ENCODE measurements at regions not wholly inside any gene's neighbourhood (a gene's known extent, or its start where the extent isn't known, plus 50 kb on each side); places are given as distances from the start of the nearest gene placed in this dataset.

- Mint-ChIP-seq H3K27ac (no peak overlapping the region), H3K4me3 (no peak overlapping the region), H3K36me3 (ENCODE audit: low read depth) (no peaks in the 10 kb centered on the region), H3K27me3 (ENCODE audit: low read depth) (peaks cover 3% of the 10 kb centered on the region), H3K9me3 (no peaks in the 10 kb centered on the region), H3K4me1 (ENCODE audit: low read depth) (no peaks in the 10 kb centered on the region)
Measured at GRCh38 chr5:74051076-74051475, 425.1 kb downstream of the ARHGEF28 start.

DNA sequence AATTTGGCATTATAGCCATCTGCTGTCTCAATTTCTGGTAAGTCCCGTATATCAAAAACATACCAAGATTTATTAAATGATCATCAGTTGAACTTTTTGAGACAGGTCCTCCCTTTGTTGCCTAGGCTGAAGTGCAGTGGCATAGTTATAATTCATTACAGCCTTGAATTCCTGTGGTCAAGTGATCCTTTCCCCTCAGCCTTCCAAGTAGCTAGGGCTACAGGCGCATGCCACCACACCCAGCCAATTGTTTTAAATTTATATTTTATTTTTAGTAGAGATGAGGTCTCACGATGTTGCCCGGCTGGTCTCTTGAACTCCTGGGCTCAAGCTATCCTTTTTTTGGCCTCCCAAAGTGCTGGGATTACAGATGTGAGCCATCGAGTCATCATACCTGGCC, 418.9 kb downstream of the ARHGEF28 start:
- no peak overlapping the region for H3K27ac Mint-ChIP-seq
- no peaks in the 10 kb centered on the region for H3K9me3 Mint-ChIP-seq
- H3K36me3 Mint-ChIP-seq (ENCODE audit: low read depth), result no peaks in the 10 kb centered on the region
- no peak overlapping the region for H3K4me3 Mint-ChIP-seq
- no peaks in the 10 kb centered on the region for H3K4me1 Mint-ChIP-seq (ENCODE audit: low read depth)
- peaks cover 7% of the 10 kb centered on the region for H3K27me3 Mint-ChIP-seq (ENCODE audit: low read depth)

GRCh38 chr5:74042959-74043358, 417.0 kb downstream of the ARHGEF28 start:
- Mint-ChIP-seq H3K27ac (no peak overlapping the region), H3K9me3 (no peaks in the 10 kb centered on the region), H3K27me3 (ENCODE audit: low read depth) (peaks cover 7% of the 10 kb centered on the region)

DNA sequence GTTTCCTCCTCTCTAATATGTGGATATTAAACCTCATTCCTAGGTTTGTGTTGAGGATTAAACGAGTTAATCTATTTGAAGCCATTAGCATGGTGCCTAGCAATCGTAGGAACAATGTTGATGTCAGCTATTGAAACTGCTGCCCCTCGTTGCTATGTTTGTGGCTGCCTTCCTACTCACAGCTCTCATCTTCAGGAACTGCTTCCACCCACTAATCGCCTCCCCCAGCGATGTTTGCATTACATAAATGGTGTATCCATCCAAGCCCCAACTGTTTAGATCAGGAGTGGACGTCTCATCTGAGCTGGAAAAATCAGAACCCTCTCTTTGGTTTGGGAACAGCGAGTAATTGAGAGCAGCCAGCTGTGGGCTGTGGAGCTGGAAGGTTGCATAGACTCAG, 416.6 kb downstream of the ARHGEF28 start:
- no peaks in the 10 kb centered on the region for H3K4me1 Mint-ChIP-seq (ENCODE audit: low read depth)

More at GRCh38 chr5:74042959-74043358, 417.0 kb downstream of the ARHGEF28 start:
- Mint-ChIP-seq H3K4me3 (no peak overlapping the region), H3K4me1 (ENCODE audit: low read depth) (no peaks in the 10 kb centered on the region), H3K36me3 (ENCODE audit: low read depth) (no peaks in the 10 kb centered on the region)

DNA sequence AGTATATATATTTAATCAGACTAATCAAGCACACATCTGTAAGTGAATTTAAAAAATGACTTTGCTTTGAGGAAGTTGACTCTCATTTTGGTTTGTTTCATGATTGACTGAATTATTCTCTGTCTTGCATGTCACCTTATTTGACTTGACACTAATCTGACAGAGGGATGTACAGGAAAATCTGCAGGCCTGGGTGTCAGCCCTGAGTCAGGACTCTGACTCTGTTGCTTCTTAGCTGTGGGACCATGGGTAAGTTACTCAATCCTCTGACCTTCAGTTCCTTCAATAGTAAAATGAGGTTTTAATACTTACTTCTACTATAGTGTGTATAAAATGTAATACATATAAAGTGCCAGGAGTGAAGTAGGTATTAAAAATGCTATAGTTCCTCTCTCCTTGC, 415.9 kb downstream of the ARHGEF28 start:
- Mint-ChIP-seq H3K4me3 (no peak overlapping the region), H3K9me3 (no peaks in the 10 kb centered on the region), H3K4me1 (ENCODE audit: low read depth) (no peaks in the 10 kb centered on the region), H3K27me3 (ENCODE audit: low read depth) (peaks cover 4% of the 10 kb centered on the region), H3K27ac (no peak overlapping the region), H3K36me3 (ENCODE audit: low read depth) (no peaks in the 10 kb centered on the region)

More for the DNA sequence above, 416.6 kb downstream of the ARHGEF28 start:
- no peaks in the 10 kb centered on the region for H3K9me3 Mint-ChIP-seq
- peaks cover 4% of the 10 kb centered on the region for H3K27me3 Mint-ChIP-seq (ENCODE audit: low read depth)
- no peaks in the 10 kb centered on the region for H3K36me3 Mint-ChIP-seq (ENCODE audit: low read depth)
- H3K4me3 Mint-ChIP-seq, result no peak overlapping the region
- H3K27ac Mint-ChIP-seq, result no peak overlapping the region

GRCh38 chr5:74040811-74041491, 415.0 kb downstream of the ARHGEF28 start:
- Mint-ChIP-seq H3K4me1 (ENCODE audit: low read depth) (no peaks in the 10 kb centered on the region), H3K36me3 (ENCODE audit: low read depth) (no peaks in the 10 kb centered on the region), H3K27ac (no peak overlapping the region), H3K9me3 (no peaks in the 10 kb centered on the region), H3K4me3 (no peak overlapping the region), H3K27me3 (ENCODE audit: low read depth) (peaks cover 4% of the 10 kb centered on the region)

DNA sequence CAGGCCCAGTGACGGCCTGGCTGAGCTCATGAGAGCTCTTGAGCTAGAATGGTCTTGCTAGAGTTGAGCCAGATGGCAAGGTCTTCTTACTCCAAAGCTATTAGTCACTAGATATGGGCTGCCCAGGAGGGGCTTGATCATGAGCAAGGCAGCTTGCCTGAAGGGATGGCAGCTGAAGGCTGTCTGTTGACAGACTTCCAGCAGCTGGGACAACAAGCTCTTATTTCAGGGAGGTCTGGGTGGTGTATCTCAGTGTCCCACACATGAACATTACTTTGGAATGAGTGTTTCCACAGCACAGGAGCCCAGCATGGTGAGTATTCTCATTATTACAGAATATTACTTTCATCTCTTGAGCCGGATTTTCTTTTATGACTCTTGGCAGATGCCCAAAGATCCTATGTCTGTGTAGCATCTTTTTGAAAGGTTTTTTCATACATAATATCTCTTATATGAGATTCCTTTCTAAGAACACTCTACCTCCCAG, 414.1 kb downstream of the ARHGEF28 start:
- Mint-ChIP-seq H3K27me3 (ENCODE audit: low read depth) (peaks cover 4% of the 10 kb centered on the region), H3K4me1 (ENCODE audit: low read depth) (no peaks in the 10 kb centered on the region), H3K27ac (no peak overlapping the region), H3K36me3 (ENCODE audit: low read depth) (no peaks in the 10 kb centered on the region), H3K4me3 (no peak overlapping the region), H3K9me3 (no peaks in the 10 kb centered on the region)

GRCh38 chr5:74037321-74037720, 411.3 kb downstream of the ARHGEF28 start:
- no peaks in the 10 kb centered on the region for H3K4me1 Mint-ChIP-seq (ENCODE audit: low read depth)
- no peak overlapping the region for H3K27ac Mint-ChIP-seq
- no peaks in the 10 kb centered on the region for H3K9me3 Mint-ChIP-seq

DNA sequence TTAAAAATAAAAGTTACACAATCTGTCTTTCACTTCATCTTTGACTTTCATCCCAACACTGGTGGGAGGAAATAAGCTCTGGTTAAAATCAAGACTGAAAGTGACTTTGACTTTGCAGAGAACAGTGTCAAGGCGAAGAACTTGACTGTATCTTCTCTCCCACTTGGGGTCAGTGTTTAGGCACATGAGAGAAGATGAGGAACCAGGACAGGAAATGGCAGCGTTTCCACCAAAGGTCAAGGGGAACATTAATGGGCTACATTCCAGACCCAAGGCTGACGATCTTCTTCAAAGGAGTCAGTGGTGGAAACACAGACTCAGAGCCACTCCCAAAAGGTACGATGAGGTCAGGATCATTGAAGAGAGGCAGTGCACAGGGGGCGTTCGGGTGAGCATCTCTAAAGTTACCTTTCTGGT, 409.5 kb downstream of the ARHGEF28 start:
- Mint-ChIP-seq H3K9me3 (no peaks in the 10 kb centered on the region), H3K36me3 (ENCODE audit: low read depth) (no peaks in the 10 kb centered on the region), H3K27ac (no peak overlapping the region), H3K4me3 (no peak overlapping the region), H3K27me3 (ENCODE audit: low read depth) (peaks cover 4% of the 10 kb centered on the region), H3K4me1 (ENCODE audit: low read depth) (no peaks in the 10 kb centered on the region)

More at GRCh38 chr5:74037321-74037720, 411.3 kb downstream of the ARHGEF28 start:
- peaks cover 4% of the 10 kb centered on the region for H3K27me3 Mint-ChIP-seq (ENCODE audit: low read depth)
- H3K36me3 Mint-ChIP-seq (ENCODE audit: low read depth), result no peaks in the 10 kb centered on the region
- H3K4me3 Mint-ChIP-seq, result no peak overlapping the region

GRCh38 chr5:74034733-74035132, 408.7 kb downstream of the ARHGEF28 start:
- Mint-ChIP-seq H3K9me3 (no peaks in the 10 kb centered on the region), H3K36me3 (ENCODE audit: low read depth) (no peaks in the 10 kb centered on the region), H3K4me3 (no peak overlapping the region), H3K27me3 (ENCODE audit: low read depth) (peaks cover 4% of the 10 kb centered on the region), H3K4me1 (ENCODE audit: low read depth) (no peaks in the 10 kb centered on the region), H3K27ac (no peak overlapping the region)

GRCh38 chr5:74032617-74033016, 406.6 kb downstream of the ARHGEF28 start:
- Mint-ChIP-seq H3K9me3 (no peaks in the 10 kb centered on the region), H3K27me3 (ENCODE audit: low read depth) (peaks cover 4% of the 10 kb centered on the region), H3K36me3 (ENCODE audit: low read depth) (no peaks in the 10 kb centered on the region), H3K4me3 (no peak overlapping the region), H3K27ac (no peak overlapping the region), H3K4me1 (ENCODE audit: low read depth) (no peaks in the 10 kb centered on the region)

- no peaks in the 10 kb centered on the region for H3K9me3 Mint-ChIP-seq
- no peak overlapping the region for H3K27ac Mint-ChIP-seq
- H3K27me3 Mint-ChIP-seq (ENCODE audit: low read depth), result peaks cover 4% of the 10 kb centered on the region
- no peaks in the 10 kb centered on the region for H3K36me3 Mint-ChIP-seq (ENCODE audit: low read depth)
- no peaks in the 10 kb centered on the region for H3K4me1 Mint-ChIP-seq (ENCODE audit: low read depth)
- no peak overlapping the region for H3K4me3 Mint-ChIP-seq
Measured at GRCh38 chr5:74031536-74031935, 405.5 kb downstream of the ARHGEF28 start.

DNA sequence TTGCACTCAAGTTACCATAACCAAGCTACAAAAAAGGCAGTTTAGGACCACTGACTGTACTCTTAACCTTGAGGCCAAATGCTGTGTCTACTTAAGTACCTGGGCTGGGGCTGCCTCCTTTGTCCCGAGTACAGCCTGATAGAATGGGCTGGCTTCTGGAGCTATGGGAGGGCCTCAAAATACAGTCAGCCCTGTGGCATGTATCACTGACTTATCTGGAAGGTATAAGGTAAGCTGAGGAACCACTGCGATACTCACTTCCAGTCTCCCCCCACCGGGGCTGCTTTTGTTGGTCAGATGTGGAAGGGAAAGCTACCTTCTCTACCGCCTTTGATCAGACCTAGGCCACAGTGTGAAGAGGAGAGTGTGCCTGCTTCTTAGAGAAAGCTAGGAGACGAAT, 404.8 kb downstream of the ARHGEF28 start:
- Mint-ChIP-seq H3K4me3 (no peak overlapping the region), H3K9me3 (no peaks in the 10 kb centered on the region), H3K27ac (no peak overlapping the region), H3K4me1 (ENCODE audit: low read depth) (no peaks in the 10 kb centered on the region), H3K27me3 (ENCODE audit: low read depth) (peaks cover 4% of the 10 kb centered on the region), H3K36me3 (ENCODE audit: low read depth) (no peaks in the 10 kb centered on the region)

GRCh38 chr5:74030371-74030770, 404.4 kb downstream of the ARHGEF28 start:
- Mint-ChIP-seq H3K27me3 (ENCODE audit: low read depth) (peaks cover 4% of the 10 kb centered on the region), H3K4me3 (no peak overlapping the region), H3K27ac (no peak overlapping the region), H3K4me1 (ENCODE audit: low read depth) (no peaks in the 10 kb centered on the region), H3K9me3 (no peaks in the 10 kb centered on the region), H3K36me3 (ENCODE audit: low read depth) (no peaks in the 10 kb centered on the region)

GRCh38 chr5:74028976-74029375, 403.0 kb downstream of the ARHGEF28 start:
- H3K27me3 Mint-ChIP-seq (ENCODE audit: low read depth), result peaks cover 4% of the 10 kb centered on the region
- H3K4me1 Mint-ChIP-seq (ENCODE audit: low read depth), result no peaks in the 10 kb centered on the region
- H3K27ac Mint-ChIP-seq, result no peak overlapping the region
- H3K4me3 Mint-ChIP-seq, result no peak overlapping the region
- H3K9me3 Mint-ChIP-seq, result no peaks in the 10 kb centered on the region
- no peaks in the 10 kb centered on the region for H3K36me3 Mint-ChIP-seq (ENCODE audit: low read depth)
